PFSK-1 (cell line): ENCODE measurements at regions not wholly inside any gene's neighbourhood (a gene's known extent, or its start where the extent isn't known, plus 50 kb on each side); places are given as distances from the start of the nearest gene placed in this dataset.

Source experiments
- FOXP2 ChIP-seq: optimal IDR thresholded peaks from 2 replicates; pipeline ENCODE3; 2011; ENCODE audit warnings: borderline replicate concordance, control low read depth, inconsistent platforms; ENCODE audit not compliant: insufficient read depth; ENCODE audit errors: extremely low read length, extremely low read depth
- POLR2AphosphoS5 ChIP-seq: IDR thresholded peaks from 2 replicates; pipeline ENCODE4 v1.6.1; 2012; ENCODE audit warnings: low read depth, mild to moderate bottlenecking, control low read depth, low read length, moderate library complexity
- REST ChIP-seq, 2 experiments: IDR thresholded peaks; 2 replicates each; pipeline versions ENCODE4 v1.6.1 to v1.8.0; 2011 to 2012; ENCODE audit warnings: low read depth in 2 of 2, low read length in 2 of 2, control low read depth in 1 of 2, inconsistent platforms in 1 of 2, mild to moderate bottlenecking in 1 of 2, moderate library complexity in 1 of 2; ENCODE audit not compliant: insufficient read depth in 1 of 2
- SIN3A ChIP-seq: IDR thresholded peaks from 2 replicates; pipeline ENCODE4 v1.6.1; 2012; ENCODE audit warnings: mild to moderate bottlenecking, low read length, moderate library complexity, borderline replicate concordance; ENCODE audit not compliant: insufficient read depth
- TAF1 ChIP-seq: IDR thresholded peaks from 2 replicates; pipeline ENCODE4 v1.6.1; 2012; ENCODE audit warnings: low read length, control low read depth, borderline replicate concordance; ENCODE audit not compliant: insufficient read depth

GRCh38 chr11:127804747-127805400 is 782.5 kb downstream of the ETS1 start:
- TF ChIP-seq REST (IDR thresholded peaks at IDR 0.05; ENCODE audit: insufficient read depth in 1 of 2, low read depth in 2 of 2, low read length in 2 of 2) = no peak
- TF ChIP-seq FOXP2 = no peak
- no peak for TF ChIP-seq TAF1
- TF ChIP-seq POLR2AphosphoS5 = no peak

GRCh38 chr11:127803755-127804154 is 783.6 kb downstream of the ETS1 start:
- TF ChIP-seq POLR2AphosphoS5 = no peak
- TF ChIP-seq SIN3A = no peak
- TF ChIP-seq TAF1 = no peak
- TF ChIP-seq REST (IDR thresholded peaks at IDR 0.05; ENCODE audit: insufficient read depth in 1 of 2, low read depth in 2 of 2, low read length in 2 of 2) = no peak
- TF ChIP-seq FOXP2 = no peak

GRCh38 chr11:127800989-127801688 is 786.2 kb downstream of the ETS1 start:
- TF ChIP-seq TAF1 = no peak
- TF ChIP-seq REST (IDR thresholded peaks at IDR 0.05; ENCODE audit: insufficient read depth in 1 of 2, low read depth in 2 of 2, low read length in 2 of 2) = no peak
- no peak for TF ChIP-seq SIN3A
- no peak for TF ChIP-seq POLR2AphosphoS5
- TF ChIP-seq FOXP2 = no peak

GRCh38 chr11:127795326-127795725 is 792.0 kb downstream of the ETS1 start:
- no peak for TF ChIP-seq POLR2AphosphoS5

- TF ChIP-seq FOXP2 (no peak), SIN3A (no peak), POLR2AphosphoS5 (no peak), REST (IDR thresholded peaks at IDR 0.05; ENCODE audit: insufficient read depth in 1 of 2, low read depth in 2 of 2, low read length in 2 of 2) (no peak), TAF1 (no peak)
Observed at GRCh38 chr11:127791844-127792243, 791.3 kb upstream of the KIRREL3 start.
